DOHH2 (cell line): ENCODE measurements at regions not wholly inside any gene's neighbourhood (a gene's known extent, or its start where the extent isn't known, plus 50 kb on each side); places are given as distances from the start of the nearest gene placed in this dataset.

Experiments used
- EZH2phosphoT487 ChIP-seq: fragments of 200-600 bp; sonication (generic); IDR thresholded peaks from 2 replicates; pipeline ENCODE4 v1.6.1; 2017; ENCODE audit warnings: borderline replicate concordance, mild to moderate bottlenecking, antibody characterized with exemption, low read length, moderate library complexity, mixed read lengths
- TF ChIP-seq, protein P1 (sequence below): fragments of 200-600 bp; sonication (generic); IDR thresholded peaks from one replicate; pipeline ENCODE4 v1.5.1; 2014; ENCODE audit warnings: antibody characterized with exemption, mild to moderate bottlenecking, low read depth, low read length; ENCODE audit not compliant: poor library complexity, severe bottlenecking

DNA sequence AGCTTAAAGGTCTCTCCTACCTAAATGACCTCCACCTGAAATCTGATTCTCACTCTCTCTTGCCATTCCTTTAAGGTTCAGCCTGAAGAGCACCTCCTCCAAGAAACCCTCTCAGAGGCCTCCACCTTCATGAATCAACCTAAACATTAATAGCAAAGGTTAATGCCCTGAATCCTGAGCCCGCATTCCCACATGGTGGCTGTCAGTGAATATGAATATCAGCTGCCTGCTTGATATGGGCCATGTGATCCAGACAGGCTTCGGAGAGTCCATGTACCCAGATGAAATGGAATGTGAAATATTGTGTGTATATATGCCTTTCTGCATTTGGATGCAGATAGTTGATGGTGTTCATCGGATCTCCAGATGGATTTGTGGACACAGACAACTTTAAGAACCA is 317.5 kb downstream of the TOX3 start:
- TF ChIP-seq, protein P1, sequence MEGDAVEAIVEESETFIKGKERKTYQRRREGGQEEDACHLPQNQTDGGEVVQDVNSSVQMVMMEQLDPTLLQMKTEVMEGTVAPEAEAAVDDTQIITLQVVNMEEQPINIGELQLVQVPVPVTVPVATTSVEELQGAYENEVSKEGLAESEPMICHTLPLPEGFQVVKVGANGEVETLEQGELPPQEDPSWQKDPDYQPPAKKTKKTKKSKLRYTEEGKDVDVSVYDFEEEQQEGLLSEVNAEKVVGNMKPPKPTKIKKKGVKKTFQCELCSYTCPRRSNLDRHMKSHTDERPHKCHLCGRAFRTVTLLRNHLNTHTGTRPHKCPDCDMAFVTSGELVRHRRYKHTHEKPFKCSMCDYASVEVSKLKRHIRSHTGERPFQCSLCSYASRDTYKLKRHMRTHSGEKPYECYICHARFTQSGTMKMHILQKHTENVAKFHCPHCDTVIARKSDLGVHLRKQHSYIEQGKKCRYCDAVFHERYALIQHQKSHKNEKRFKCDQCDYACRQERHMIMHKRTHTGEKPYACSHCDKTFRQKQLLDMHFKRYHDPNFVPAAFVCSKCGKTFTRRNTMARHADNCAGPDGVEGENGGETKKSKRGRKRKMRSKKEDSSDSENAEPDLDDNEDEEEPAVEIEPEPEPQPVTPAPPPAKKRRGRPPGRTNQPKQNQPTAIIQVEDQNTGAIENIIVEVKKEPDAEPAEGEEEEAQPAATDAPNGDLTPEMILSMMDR: no peak
- no peak for TF ChIP-seq EZH2phosphoT487
